ENCODE measurements at regions not wholly inside any gene's neighbourhood (a gene's known extent, or its start where the extent isn't known, plus 50 kb on each side); places are given as distances from the start of the nearest gene placed in this dataset.

DNA sequence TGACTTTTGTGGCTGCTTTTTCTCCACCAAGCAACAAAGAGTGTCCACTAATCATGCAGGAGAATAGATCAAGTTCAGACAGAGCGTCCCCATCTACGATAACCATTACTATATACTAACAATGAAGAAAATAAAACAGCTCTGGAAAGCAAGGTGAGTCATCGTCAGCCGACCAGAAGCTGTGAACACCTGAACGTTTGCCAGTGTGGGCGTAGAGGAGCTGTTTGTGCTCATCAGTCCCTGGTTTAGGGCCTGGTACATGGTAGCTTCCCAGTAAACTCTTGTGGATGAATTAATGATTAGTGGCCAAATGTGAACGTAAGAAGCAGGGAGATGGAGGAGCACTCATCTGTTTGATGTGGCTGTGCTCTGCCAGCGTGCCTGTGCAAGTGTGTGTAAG, 180.7 kb downstream of the EVX1 start:
- Histone ChIP-seq H4K5ac (ENCODE audit: insufficient read length, low read depth, low read length) (no peak overlapping the region), H2BK15ac (ENCODE audit: low read length) (no peak overlapping the region), H4K20me1 (replicated peaks in 1 of 2; ENCODE audit: control insufficient read depth in 1 of 2, insufficient read depth in 2 of 2, low read length in 2 of 2) (no peaks in the 10 kb centered on the region), H2AFZ (ENCODE audit: low read length) (no peak overlapping the region), H2BK5ac (ENCODE audit: low read depth, low read length) (no peak overlapping the region), H3K9ac (replicated peaks in 1 of 4; ENCODE audit: extremely low read depth in 1 of 4, low read depth in 3 of 4, low read length in 3 of 4) (no peak overlapping the region), H3K18ac (ENCODE audit: extremely low read depth, low read length) (no peak overlapping the region), H3K23me2 (ENCODE audit: low read depth, low read length) (no peaks in the 10 kb centered on the region), H3K27me3 (replicated peaks in 1 of 4; ENCODE audit: control insufficient read depth in 3 of 4, extremely low read depth in 1 of 4, insufficient read depth in 3 of 4, low read length in 3 of 4) (no peaks in the 10 kb centered on the region), H3K4me3 (ENCODE audit: extremely low read depth in 1 of 4, insufficient read depth in 2 of 4, low read depth in 3 of 4, low read length in 4 of 4) (no peak overlapping the region), H3K36me3 (ENCODE audit: control insufficient read depth in 2 of 4, insufficient read depth in 4 of 4, low read length in 3 of 4) (no peaks in the 10 kb centered on the region), H3K56ac (replicated peaks; ENCODE audit: insufficient read length, low read depth, low read length) (no peak overlapping the region), H3K23ac (ENCODE audit: insufficient read length) (no peak overlapping the region), H2BK20ac (ENCODE audit: low read length) (no peak overlapping the region), H2AK5ac (ENCODE audit: low read depth, low read length) (no peak overlapping the region), H2BK12ac (ENCODE audit: low read depth, low read length) (no peak overlapping the region), H3K9me3 (ENCODE audit: insufficient read depth in 2 of 2, low read depth in 1 of 2, low read length in 1 of 2) (no peaks in the 10 kb centered on the region), H3K4me1 (replicated peaks in 1 of 4; ENCODE audit: control insufficient read depth in 3 of 4, insufficient read depth in 4 of 4, low read length in 3 of 4) (no peaks in the 10 kb centered on the region), H3K4me2 (ENCODE audit: insufficient read depth in 1 of 2, low read depth in 2 of 2, low read length in 2 of 2) (no peak overlapping the region), H3K4ac (replicated peaks; ENCODE audit: insufficient read length, low read depth, low read length) (no peak overlapping the region), H4K91ac (replicated peaks; ENCODE audit: insufficient read length, low read length) (no peak overlapping the region), H3K14ac (ENCODE audit: insufficient read length) (no peak overlapping the region), H3K27ac (ENCODE audit: low read depth, low read length) (no peak overlapping the region), H4K8ac (ENCODE audit: extremely low read depth, insufficient read depth, low read length) (no peak overlapping the region; the same call in 1 of the 2 replicates), H3K79me2 (ENCODE audit: control insufficient read depth in 1 of 2, insufficient read depth in 2 of 2, low read length in 2 of 2) (no peaks in the 10 kb centered on the region), H2BK120ac (replicated peaks; ENCODE audit: low read depth, low read length) (no peak overlapping the region), H3K79me1 (ENCODE audit: low read depth, low read length) (no peaks in the 10 kb centered on the region)
- WGBS, 2 experiments (ENCODE audit: extremely low coverage in 1 of 2, insufficient coverage in 1 of 2, insufficient read length in 1 of 2, insufficient replicate concordance in 2 of 2, low coverage in 1 of 2, low lambda C conversion rate in 2 of 2, missing lambda C conversion rate in 1 of 2): 85% methylated on average over 8 of the region's 8 CpGs; no CpG with 5 or more reads in 1 of the 2 experiments
- FAIRE-seq (no peak), DNase-seq (ENCODE audit: low read depth in 1 of 2, low spot score in 2 of 2) (no peak)
- ChIA-PET CTCF (ENCODE audit: partially characterized antibody) (interaction anchor here (0.6 kb wide), 1 partner anchor 35 kb away, joined by 3 read pairs; no protein-coding TSS in a partner anchor), POLR2A (ENCODE audit: partially characterized antibody) (no interaction called here)
- TF ChIP-seq RBBP5 (IDR thresholded peaks at IDR 0.05; ENCODE audit: borderline replicate concordance, low read depth, low read length) (no peak), RFX5 (IDR thresholded peaks at IDR 0.05; ENCODE audit: borderline replicate concordance, low read depth, low read length) (no peak), CEBPB (IDR thresholded peaks at IDR 0.05; ENCODE audit: low read depth, low read length) (no peak), TBP (IDR thresholded peaks at IDR 0.05; ENCODE audit: low read depth, low read length) (no peak), PHF8 (conservative IDR thresholded peaks at IDR 0.05; ENCODE audit: low read depth, low read length) (no peak), SP1 (IDR thresholded peaks at IDR 0.05; ENCODE audit: low read depth, low read length) (no peak), SIN3A (conservative IDR thresholded peaks at IDR 0.05 in 1 of 2, IDR thresholded peaks at IDR 0.05 in 1 of 2; ENCODE audit: low read depth in 1 of 2, low read length in 2 of 2) (no peak), BACH1 (IDR thresholded peaks at IDR 0.05; ENCODE audit: low read length) (no peak), POU5F1 (IDR thresholded peaks at IDR 0.05; ENCODE audit: low read depth, low read length) (no peak), NANOG (IDR thresholded peaks at IDR 0.05; ENCODE audit: insufficient read depth, low read depth, low read length, poor library complexity, severe bottlenecking) (no peak), GABPA (IDR thresholded peaks at IDR 0.05; ENCODE audit: borderline replicate concordance, insufficient read depth, low read length) (no peak), SUZ12 (IDR thresholded peaks at IDR 0.05; ENCODE audit: low read length) (no peak), SIRT6 (IDR thresholded peaks at IDR 0.05; ENCODE audit: low read length) (no peak), TAF7 (optimal IDR thresholded peaks at IDR 0.05; ENCODE audit: borderline replicate concordance, low read depth, low read length) (no peak), ASH2L (IDR thresholded peaks at IDR 0.05; ENCODE audit: low read length) (no peak)
- TF ChIP-seq, protein P1, sequence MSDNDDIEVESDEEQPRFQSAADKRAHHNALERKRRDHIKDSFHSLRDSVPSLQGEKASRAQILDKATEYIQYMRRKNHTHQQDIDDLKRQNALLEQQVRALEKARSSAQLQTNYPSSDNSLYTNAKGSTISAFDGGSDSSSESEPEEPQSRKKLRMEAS (IDR thresholded peaks at IDR 0.05): no peak
